Fibroblast of lung (primary cell): ENCODE measurements at regions not wholly inside any gene's neighbourhood (a gene's known extent, or its start where the extent isn't known, plus 50 kb on each side); places are given as distances from the start of the nearest gene placed in this dataset.

Experiments
- DNase-seq, 2 donors: peaks; one replicate each; pipeline versions ENCODE4 v3.0.0 to v3.0.0-alpha.2; 2010; ENCODE audit warnings: low read depth in 2 of 2
- H2AFZ ChIP-seq: 2 replicates; pipeline ENCODE4 v1.5.1; 2012; ENCODE audit warnings: low read length, control low read depth, inconsistent platforms
- H3K27ac ChIP-seq: 2 replicates; pipeline ENCODE4 v1.5.1; 2011; ENCODE audit warnings: low read length, control low read depth; ENCODE audit not compliant: insufficient read depth
- H3K27me3 ChIP-seq: 2 replicates; pipeline ENCODE4 v1.5.1; 2011; ENCODE audit warnings: mild to moderate bottlenecking, low read length; ENCODE audit not compliant: control insufficient read depth, insufficient read depth
- H3K36me3 ChIP-seq: 2 replicates; pipeline ENCODE4 v1.5.1; 2011; ENCODE audit warnings: low read length; ENCODE audit not compliant: control insufficient read depth, insufficient read depth
- H3K4me1 ChIP-seq: 2 replicates; pipeline ENCODE4 v1.5.1; 2011; ENCODE audit warnings: low read length; ENCODE audit not compliant: control insufficient read depth, insufficient read depth; ENCODE audit errors: extremely low read depth
- H3K4me2 ChIP-seq: 2 replicates; pipeline ENCODE4 v1.5.1; 2011; ENCODE audit warnings: low read length, control low read depth; ENCODE audit not compliant: insufficient read depth; ENCODE audit errors: extremely low read depth
- H3K4me3 ChIP-seq, 4 experiments: fragments of 200-600 bp in 1 of 4; sonication (generic) in 1 of 4; replicated peaks in 1 of 4; 2 replicates each; pipeline ENCODE4 v1.5.1; 2011 to 2016; ENCODE audit warnings: low read length in 4 of 4, low read depth in 3 of 4, mild to moderate bottlenecking in 3 of 4, control low read depth in 2 of 4, inconsistent platforms in 1 of 4, mixed read lengths in 1 of 4; ENCODE audit not compliant: insufficient read depth in 1 of 4; ENCODE audit errors: control extremely low read depth in 1 of 4
- H3K79me2 ChIP-seq: 2 replicates; pipeline ENCODE4 v1.5.1; 2012; ENCODE audit warnings: mild to moderate bottlenecking, low read length, inconsistent platforms; ENCODE audit not compliant: control insufficient read depth, insufficient read depth
- H3K9ac ChIP-seq: 2 replicates; pipeline ENCODE4 v1.5.1; 2011; ENCODE audit warnings: mild to moderate bottlenecking, low read length, control low read depth; ENCODE audit not compliant: insufficient read depth
- H3K9me3 ChIP-seq: 2 replicates; pipeline ENCODE4 v1.5.1; 2012; ENCODE audit warnings: low read depth, low read length; ENCODE audit not compliant: control insufficient read depth, insufficient read depth
- H4K20me1 ChIP-seq: 2 replicates; pipeline ENCODE4 v1.5.1; 2011; ENCODE audit warnings: low read length; ENCODE audit not compliant: control insufficient read depth, insufficient read depth; ENCODE audit errors: extremely low read depth
- EZH2 ChIP-seq: IDR thresholded peaks from 2 replicates; pipeline ENCODE4 v1.5.1; 2012; ENCODE audit warnings: low read length, control low read depth, mild to moderate bottlenecking; ENCODE audit errors: missing control alignments
- TF ChIP-seq, protein P1 (sequence below), 2 donors: IDR thresholded peaks in 1 of 2; conservative IDR thresholded peaks in 1 of 2; 1 replicate in 1 of 2; 2 replicates in 1 of 2; pipeline ENCODE4 v1.5.1; 2011 to 2012; ENCODE audit warnings: low read length in 2 of 2, control low read depth in 1 of 2, inconsistent platforms in 1 of 2, low read depth in 1 of 2, mild to moderate bottlenecking in 1 of 2

GRCh38 chr4:58502839-58503238 is 1392.7 kb upstream of the IGFBP7 start:
- no peaks in the 10 kb centered on the region for H3K9me3 ChIP-seq

DNA sequence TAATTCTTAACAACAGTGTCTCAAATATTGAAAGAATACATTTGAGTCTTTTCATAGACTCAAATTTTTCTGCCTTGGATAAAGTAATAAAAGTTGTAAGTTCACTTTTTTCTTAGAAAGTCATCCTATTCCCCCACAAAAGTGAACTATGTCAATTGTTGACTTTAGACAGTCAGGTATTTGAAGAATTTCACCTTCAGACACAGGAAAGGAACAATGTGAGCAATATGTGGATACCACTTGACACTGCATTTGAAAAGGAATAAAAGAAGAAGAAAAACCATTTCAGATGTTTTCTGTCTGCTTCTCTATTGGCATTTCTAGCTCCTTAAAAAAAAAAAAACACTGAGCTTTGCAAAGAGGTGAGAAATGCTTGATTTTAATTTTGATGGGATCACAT is 1389.0 kb upstream of the IGFBP7 start:
- H2AFZ ChIP-seq = no peak overlapping the region
- no peak for DNase-seq
- H3K4me2 ChIP-seq = no peak overlapping the region
- no peaks in the 10 kb centered on the region for H3K9me3 ChIP-seq
- TF ChIP-seq, protein P1, sequence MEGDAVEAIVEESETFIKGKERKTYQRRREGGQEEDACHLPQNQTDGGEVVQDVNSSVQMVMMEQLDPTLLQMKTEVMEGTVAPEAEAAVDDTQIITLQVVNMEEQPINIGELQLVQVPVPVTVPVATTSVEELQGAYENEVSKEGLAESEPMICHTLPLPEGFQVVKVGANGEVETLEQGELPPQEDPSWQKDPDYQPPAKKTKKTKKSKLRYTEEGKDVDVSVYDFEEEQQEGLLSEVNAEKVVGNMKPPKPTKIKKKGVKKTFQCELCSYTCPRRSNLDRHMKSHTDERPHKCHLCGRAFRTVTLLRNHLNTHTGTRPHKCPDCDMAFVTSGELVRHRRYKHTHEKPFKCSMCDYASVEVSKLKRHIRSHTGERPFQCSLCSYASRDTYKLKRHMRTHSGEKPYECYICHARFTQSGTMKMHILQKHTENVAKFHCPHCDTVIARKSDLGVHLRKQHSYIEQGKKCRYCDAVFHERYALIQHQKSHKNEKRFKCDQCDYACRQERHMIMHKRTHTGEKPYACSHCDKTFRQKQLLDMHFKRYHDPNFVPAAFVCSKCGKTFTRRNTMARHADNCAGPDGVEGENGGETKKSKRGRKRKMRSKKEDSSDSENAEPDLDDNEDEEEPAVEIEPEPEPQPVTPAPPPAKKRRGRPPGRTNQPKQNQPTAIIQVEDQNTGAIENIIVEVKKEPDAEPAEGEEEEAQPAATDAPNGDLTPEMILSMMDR (conservative IDR thresholded peaks at IDR 0.05 in 1 of 2, IDR thresholded peaks at IDR 0.05 in 1 of 2; ENCODE audit: low read depth in 1 of 2, low read length in 2 of 2) = no peak
- TF ChIP-seq EZH2 = no peak
- no peak overlapping the region for H3K4me3 ChIP-seq
- H3K36me3 ChIP-seq = no peaks in the 10 kb centered on the region
- H3K27ac ChIP-seq = no peak overlapping the region
- H3K4me1 ChIP-seq = no peaks in the 10 kb centered on the region
- H3K79me2 ChIP-seq = no peaks in the 10 kb centered on the region
- no peaks in the 10 kb centered on the region for H4K20me1 ChIP-seq
- no peaks in the 10 kb centered on the region for H3K27me3 ChIP-seq
- no peak overlapping the region for H3K9ac ChIP-seq

More at GRCh38 chr4:58502839-58503238, 1392.7 kb upstream of the IGFBP7 start:
- H3K4me2 ChIP-seq = no peak overlapping the region
- H3K79me2 ChIP-seq = no peaks in the 10 kb centered on the region
- TF ChIP-seq, protein P1 (conservative IDR thresholded peaks at IDR 0.05 in 1 of 2, IDR thresholded peaks at IDR 0.05 in 1 of 2; ENCODE audit: low read depth in 1 of 2, low read length in 2 of 2) = no peak
- TF ChIP-seq EZH2 = no peak
- no peaks in the 10 kb centered on the region for H3K36me3 ChIP-seq
- H3K27ac ChIP-seq = no peak overlapping the region
- DNase-seq = no peak
- H3K4me1 ChIP-seq = no peaks in the 10 kb centered on the region
- H2AFZ ChIP-seq = no peak overlapping the region
- no peaks in the 10 kb centered on the region for H4K20me1 ChIP-seq
- no peaks in the 10 kb centered on the region for H3K27me3 ChIP-seq
- H3K9ac ChIP-seq = no peak overlapping the region
- H3K4me3 ChIP-seq = no peak overlapping the region

DNA sequence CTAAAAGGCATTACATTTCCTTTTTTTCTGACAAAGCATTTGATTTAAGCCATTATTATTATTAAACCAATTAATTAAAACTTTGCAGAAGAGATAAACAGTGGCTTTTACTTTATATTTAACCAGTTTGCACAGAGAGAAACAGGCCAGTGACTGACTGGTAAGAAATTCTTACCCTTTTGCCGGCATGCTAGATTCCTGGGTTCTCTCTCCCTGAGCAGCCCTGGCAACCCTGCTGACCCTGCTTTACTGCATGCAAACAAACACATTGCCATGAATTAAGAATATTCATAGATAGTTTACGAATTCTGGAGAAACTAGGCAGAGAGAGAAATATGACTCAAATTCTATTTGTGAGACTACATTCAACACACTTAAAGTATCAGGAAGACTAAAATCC is 1381.4 kb upstream of the IGFBP7 start:
- Histone ChIP-seq H3K27ac (no peak overlapping the region), H4K20me1 (no peaks in the 10 kb centered on the region), H3K79me2 (no peaks in the 10 kb centered on the region), H2AFZ (no peak overlapping the region), H3K4me3 (no peak overlapping the region), H3K4me1 (no peaks in the 10 kb centered on the region), H3K9ac (no peak overlapping the region), H3K9me3 (no peaks in the 10 kb centered on the region), H3K27me3 (no peaks in the 10 kb centered on the region), H3K4me2 (no peak overlapping the region), H3K36me3 (no peaks in the 10 kb centered on the region)
- TF ChIP-seq EZH2 = no peak
- DNase-seq = no peak
